SK-N-DZ (cell line): ENCODE measurements at regions not wholly inside any gene's neighbourhood (a gene's known extent, or its start where the extent isn't known, plus 50 kb on each side); places are given as distances from the start of the nearest gene placed in this dataset.

Experiments
- DNase-seq: peaks from one replicate; pipeline ENCODE4 v3.0.0-alpha.2; 2015; ENCODE audit warnings: low spot score

GRCh38 chr18:10213526-10213925 lies 240.9 kb upstream of the APCDD1 start:
- no peak for DNase-seq

- no peak for DNase-seq
These were observed 239.0 kb upstream of the APCDD1 start for GRCh38 chr18:10215446-10215845.

- DNase-seq = no peak
These were observed 237.6 kb upstream of the APCDD1 start for GRCh38 chr18:10216791-10217190.

GRCh38 chr18:10217211-10217610 lies 237.2 kb upstream of the APCDD1 start:
- DNase-seq = no peak

- DNase-seq = no peak
These were observed 229.1 kb upstream of the APCDD1 start for GRCh38 chr18:10225300-10225699.

GRCh38 chr18:10226971-10227370 lies 227.5 kb upstream of the APCDD1 start:
- DNase-seq = no peak

GRCh38 chr18:10228326-10228725 lies 226.1 kb upstream of the APCDD1 start:
- DNase-seq = no peak

- no peak for DNase-seq
These were observed 225.0 kb upstream of the APCDD1 start for GRCh38 chr18:10229458-10229857.

GRCh38 chr18:10230072-10230471 lies 224.4 kb upstream of the APCDD1 start:
- DNase-seq = no peak

- no peak for DNase-seq
These were observed 223.2 kb upstream of the APCDD1 start for GRCh38 chr18:10231220-10231619.

GRCh38 chr18:10232062-10232461 lies 222.4 kb upstream of the APCDD1 start:
- no peak for DNase-seq

- no peak for DNase-seq
These were observed 221.2 kb upstream of the APCDD1 start for GRCh38 chr18:10233082-10233875.

GRCh38 chr18:10234281-10234680 lies 220.2 kb upstream of the APCDD1 start:
- DNase-seq = no peak

- DNase-seq = no peak
These were observed 219.3 kb upstream of the APCDD1 start for GRCh38 chr18:10234912-10235660.

- DNase-seq = no peak
These were observed 218.8 kb upstream of the APCDD1 start for GRCh38 chr18:10235661-10235952.

- DNase-seq = no peak
These were observed 215.3 kb upstream of the APCDD1 start for GRCh38 chr18:10239103-10239502.

- no peak for DNase-seq
These were observed 214.3 kb upstream of the APCDD1 start for GRCh38 chr18:10239991-10240634.

- DNase-seq = no peak
These were observed 213.5 kb upstream of the APCDD1 start for GRCh38 chr18:10240973-10241372.

GRCh38 chr18:10241579-10241978 lies 212.9 kb upstream of the APCDD1 start:
- DNase-seq = no peak

- no peak for DNase-seq
These were observed 211.3 kb upstream of the APCDD1 start for GRCh38 chr18:10242936-10243680.

GRCh38 chr18:10244341-10244740 lies 210.1 kb upstream of the APCDD1 start:
- DNase-seq = no peak
